RWPE1 (cell line): ENCODE measurements at regions not wholly inside any gene's neighbourhood (a gene's known extent, or its start where the extent isn't known, plus 50 kb on each side); places are given as distances from the start of the nearest gene placed in this dataset.

ENCODE experiments used
- CTCF ChIA-PET: fragments of 350-600 bp; sonication (Branson Sonifier 250); formaldehyde crosslinking; extraction: SDS; loops from one replicate; lab custom pipeline; 2021; lab: Yijun Ruan, JAX
- POLR2A ChIA-PET: fragments of 400-600 bp; formaldehyde crosslinking; extraction: SDS; loops from one replicate; lab custom pipeline; 2020; ENCODE audit warnings: antibody characterized with exemption; ENCODE audit not compliant: low non-redundant PET; lab: Yijun Ruan, JAX
- DNase-seq: peaks from one replicate; pipeline ENCODE4 v3.0.0; 2012; ENCODE audit warnings: low spot score
- H3K27ac ChIP-seq: fragments of 450-650 bp; 2 replicates; pipeline ENCODE4 v1.5.1; 2017
- CTCF ChIP-seq: fragments of 450-650 bp; conservative IDR thresholded peaks from 2 replicates; pipeline ENCODE4 v1.5.1; 2017; ENCODE audit warnings: low read depth, mild to moderate bottlenecking

GRCh38 chrX:7447801-7448499 lies 300.0 kb upstream of the PUDP start:
- CTCF ChIA-PET, result no interaction called here
- H3K27ac ChIP-seq, result no peak overlapping the region
- POLR2A ChIA-PET, result no interaction called here
- TF ChIP-seq CTCF, result no peak
- DNase-seq, result no peak

DNA sequence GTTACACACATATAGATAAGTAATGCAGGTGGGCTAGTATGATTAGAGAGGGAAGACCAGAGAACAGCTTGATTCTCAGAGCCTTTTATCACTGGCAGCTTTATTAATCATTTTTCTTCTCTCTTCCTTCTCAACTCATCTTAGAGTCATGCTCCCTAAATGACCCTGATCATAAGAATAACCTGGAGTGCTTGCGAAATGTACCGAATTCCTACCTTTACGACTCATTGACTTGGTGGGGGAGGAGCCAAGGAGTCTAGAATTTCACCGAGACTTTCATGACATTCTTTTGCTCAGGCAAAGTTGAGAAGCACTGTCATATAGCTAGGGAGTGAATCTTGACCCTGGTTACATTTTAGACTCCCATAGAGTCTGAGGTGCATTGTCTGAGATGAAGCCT lies 298.9 kb upstream of the PUDP start:
- no peak overlapping the region for H3K27ac ChIP-seq
- TF ChIP-seq CTCF, result no peak
- ChIA-PET CTCF (no interaction called here), POLR2A (no interaction called here)
- peak; percentile 67 for DNase-seq

- no peak for TF ChIP-seq CTCF
- peak; percentile 29 for DNase-seq
- ChIA-PET POLR2A (no interaction called here), CTCF (interaction anchor here (0.6 kb wide), 1 partner anchor 119 kb away, joined by 3 read pairs; no protein-coding TSS in a partner anchor)
- no peak overlapping the region for H3K27ac ChIP-seq
Observed at GRCh38 chrX:7444967-7445366, 297.0 kb upstream of the PUDP start.

GRCh38 chrX:7441586-7441985 lies 293.6 kb upstream of the PUDP start:
- TF ChIP-seq CTCF, result no peak
- CTCF ChIA-PET, result no interaction called here
- POLR2A ChIA-PET, result no interaction called here

GRCh38 chrX:7435822-7436221 lies 287.9 kb upstream of the PUDP start:
- no peak for DNase-seq
- CTCF ChIA-PET, result no interaction called here
- POLR2A ChIA-PET, result no interaction called here
- H3K27ac ChIP-seq, result no peak overlapping the region
- TF ChIP-seq CTCF, result no peak

More at GRCh38 chrX:7441586-7441985, 293.6 kb upstream of the PUDP start:
- DNase-seq, result no peak
- H3K27ac ChIP-seq, result no peak overlapping the region

DNA sequence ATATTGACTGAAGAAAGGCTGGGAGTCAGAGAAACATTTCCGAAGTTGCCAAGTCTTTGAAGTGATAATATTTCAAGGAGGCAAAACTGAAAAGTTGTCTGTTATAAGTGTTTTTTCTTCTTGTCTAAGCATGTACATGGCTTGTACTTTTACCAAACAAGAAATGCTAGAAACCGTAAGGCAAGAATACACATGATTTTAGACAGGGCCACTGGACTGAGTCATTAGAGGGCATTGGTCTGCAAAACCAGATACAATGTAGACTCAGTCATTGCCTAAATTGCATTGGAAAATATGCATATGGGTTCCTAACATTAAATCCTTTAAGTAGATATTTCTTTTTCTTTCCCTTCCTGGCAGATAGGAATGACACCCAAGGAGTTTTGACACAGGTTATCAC lies 284.9 kb upstream of the PUDP start:
- H3K27ac ChIP-seq, result no peak overlapping the region
- no peak for TF ChIP-seq CTCF
- POLR2A ChIA-PET, result no interaction called here
- CTCF ChIA-PET, result no interaction called here
- no peak for DNase-seq
